HEK293T (cell line): ENCODE measurements at regions not wholly inside any gene's neighbourhood (a gene's known extent, or its start where the extent isn't known, plus 50 kb on each side); places are given as distances from the start of the nearest gene placed in this dataset.

Experiments used
- CTCF ChIA-PET: fragments of 350-600 bp; formaldehyde crosslinking; extraction: SDS; loops from one replicate; lab custom pipeline; 2021; ENCODE audit warnings: antibody characterized with exemption, inconsistent platforms; lab: Yijun Ruan, JAX
- POLR2A ChIA-PET: fragments of 350-600 bp; formaldehyde crosslinking; extraction: SDS; loops from one replicate; lab custom pipeline; 2020; ENCODE audit warnings: antibody characterized with exemption, inconsistent platforms; lab: Yijun Ruan, JAX
- DNase-seq: peaks from one replicate; pipeline ENCODE4 v3.0.0; 2012; ENCODE audit warnings: mixed read lengths; ENCODE audit errors: extremely low spot score
- ARNT ChIP-seq: fragments of 450-650 bp; IDR thresholded peaks from 2 replicates; pipeline ENCODE4 v1.6.1; 2017; ENCODE audit warnings: mild to moderate bottlenecking
- BHLHE40 ChIP-seq: fragments of 450-650 bp; IDR thresholded peaks from 2 replicates; pipeline ENCODE4 v1.6.1; 2016; ENCODE audit warnings: mild to moderate bottlenecking, moderate library complexity, borderline replicate concordance
- CTBP1 ChIP-seq: fragments of 450-650 bp; IDR thresholded peaks from 2 replicates; pipeline ENCODE4 v1.6.1; 2016; ENCODE audit warnings: borderline replicate concordance
- ELF4 ChIP-seq: fragments of 450-650 bp; IDR thresholded peaks from 2 replicates; pipeline ENCODE4 v1.6.1; 2017; ENCODE audit warnings: antibody characterized with exemption
- FOXA1 ChIP-seq: fragments of 450-650 bp; IDR thresholded peaks from 2 replicates; pipeline ENCODE4 v1.6.1; 2016; ENCODE audit warnings: mild to moderate bottlenecking
- FOXK2 ChIP-seq: fragments of 450-650 bp; IDR thresholded peaks from 2 replicates; pipeline ENCODE4 v1.6.1; 2016; ENCODE audit warnings: mild to moderate bottlenecking
- FOXM1 ChIP-seq: fragments of 450-650 bp; IDR thresholded peaks from 2 replicates; pipeline ENCODE4 v1.6.1; 2017; ENCODE audit warnings: mild to moderate bottlenecking, borderline replicate concordance
- HDGF ChIP-seq: fragments of 450-650 bp; IDR thresholded peaks from 2 replicates; pipeline ENCODE4 v1.6.1; 2017; ENCODE audit warnings: antibody characterized with exemption, borderline replicate concordance
- L3MBTL2 ChIP-seq: fragments of 450-650 bp; conservative IDR thresholded peaks from 2 replicates; pipeline ENCODE4 v1.6.1; 2016; ENCODE audit warnings: mild to moderate bottlenecking
- LEF1 ChIP-seq: fragments of 450-650 bp; IDR thresholded peaks from 2 replicates; pipeline ENCODE4 v1.6.1; 2017; ENCODE audit warnings: mild to moderate bottlenecking, borderline replicate concordance
- NFRKB ChIP-seq: fragments of 450-650 bp; IDR thresholded peaks from 2 replicates; pipeline ENCODE4 v1.6.1; 2016; ENCODE audit warnings: mild to moderate bottlenecking, moderate library complexity
- SP1 ChIP-seq: fragments of 450-650 bp; IDR thresholded peaks from 2 replicates; pipeline ENCODE4 v1.6.1; 2017
- SUZ12 ChIP-seq: fragments of 450-650 bp; IDR thresholded peaks from 2 replicates; pipeline ENCODE4 v1.6.1; 2016; ENCODE audit warnings: mild to moderate bottlenecking
- TARDBP ChIP-seq: fragments of 450-650 bp; IDR thresholded peaks from 2 replicates; pipeline ENCODE4 v1.6.1; 2016
- ZNF384 ChIP-seq: fragments of 450-650 bp; IDR thresholded peaks from 2 replicates; pipeline ENCODE4 v1.6.1; 2016
- TF ChIP-seq, protein P1 (sequence below): fragments of 450-650 bp; IDR thresholded peaks from 2 replicates; pipeline ENCODE4 v1.6.1; 2016

- CTCF ChIA-PET: no interaction called here
- DNase-seq: no peak
- TF ChIP-seq SP1 (no peak), ARNT (no peak), FOXK2 (no peak), CTBP1 (no peak), SUZ12 (no peak), FOXM1 (no peak), HDGF (no peak), LEF1 (no peak), ELF4 (no peak), ZNF384 (no peak), L3MBTL2 (no peak), NFRKB (no peak), FOXA1 (no peak)
- TF ChIP-seq, protein P1, sequence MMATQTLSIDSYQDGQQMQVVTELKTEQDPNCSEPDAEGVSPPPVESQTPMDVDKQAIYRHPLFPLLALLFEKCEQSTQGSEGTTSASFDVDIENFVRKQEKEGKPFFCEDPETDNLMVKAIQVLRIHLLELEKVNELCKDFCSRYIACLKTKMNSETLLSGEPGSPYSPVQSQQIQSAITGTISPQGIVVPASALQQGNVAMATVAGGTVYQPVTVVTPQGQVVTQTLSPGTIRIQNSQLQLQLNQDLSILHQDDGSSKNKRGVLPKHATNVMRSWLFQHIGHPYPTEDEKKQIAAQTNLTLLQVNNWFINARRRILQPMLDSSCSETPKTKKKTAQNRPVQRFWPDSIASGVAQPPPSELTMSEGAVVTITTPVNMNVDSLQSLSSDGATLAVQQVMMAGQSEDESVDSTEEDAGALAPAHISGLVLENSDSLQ: no peak
- POLR2A ChIA-PET: no interaction called here
Measured at GRCh38 chr2:65856423-65856822, 424.0 kb upstream of the SPRED2 start.

- TF ChIP-seq ELF4: no peak
- no peak for TF ChIP-seq LEF1
- no peak for TF ChIP-seq ARNT
- no peak for TF ChIP-seq FOXM1
- TF ChIP-seq NFRKB: no peak
- TF ChIP-seq HDGF: no peak
- no peak for TF ChIP-seq SUZ12
- TF ChIP-seq CTBP1: no peak
- TF ChIP-seq FOXA1: no peak
- no peak for TF ChIP-seq FOXK2
- no peak for TF ChIP-seq TARDBP
- no peak for TF ChIP-seq BHLHE40
- no peak for TF ChIP-seq ZNF384
- CTCF ChIA-PET: interaction anchor here (0.6 kb wide), 1 partner anchor 58 kb away, joined by 3 read pairs; no protein-coding TSS in a partner anchor
- POLR2A ChIA-PET: no interaction called here
- DNase-seq: no peak
Measured at GRCh38 chr2:65850695-65851094, 418.3 kb upstream of the SPRED2 start.

- POLR2A ChIA-PET: no interaction called here
- no peak for TF ChIP-seq ELF4
- CTCF ChIA-PET: interaction anchor here (0.5 kb wide), 1 partner anchor 1583 kb away, joined by 3 read pairs; no protein-coding TSS in a partner anchor
- DNase-seq: no peak
Measured at GRCh38 chr2:65846989-65847678, 414.7 kb upstream of the SPRED2 start.

DNA sequence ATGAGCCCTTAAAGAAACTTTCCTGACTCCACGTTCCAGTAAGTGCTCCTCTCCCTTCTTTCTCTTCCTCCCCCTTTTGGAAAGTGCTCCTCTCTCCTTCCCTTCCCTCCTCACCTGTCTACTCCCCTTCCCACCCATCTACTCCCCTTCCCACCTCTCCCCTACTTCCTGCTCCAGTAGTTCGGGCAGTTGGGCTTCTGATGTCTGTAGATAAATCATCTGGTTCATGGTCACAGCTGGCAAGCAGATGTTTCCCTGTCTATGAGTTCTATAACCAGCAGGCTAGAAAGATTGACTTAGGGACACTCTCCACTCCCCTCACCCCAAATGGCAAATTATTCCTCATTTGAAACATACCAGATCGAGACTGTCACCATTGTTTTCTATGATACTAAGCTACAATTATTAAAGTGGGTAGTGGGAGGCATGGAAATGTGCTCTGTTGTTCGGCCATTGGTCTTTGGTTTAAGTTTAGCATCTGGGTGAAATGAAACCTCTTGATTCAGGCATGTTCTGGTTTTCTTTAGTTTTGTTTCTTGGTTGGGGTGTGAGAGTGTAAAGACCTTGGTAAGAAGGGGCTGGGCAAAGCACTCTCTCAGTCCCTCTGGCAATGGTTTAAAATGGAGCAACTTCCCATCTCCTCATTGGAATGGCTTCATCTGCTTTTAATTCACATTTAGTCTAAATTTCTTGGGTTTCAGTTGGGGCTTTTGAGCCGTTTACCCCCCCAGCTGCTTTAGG is 413.2 kb upstream of the SPRED2 start:
- POLR2A ChIA-PET: no interaction called here
- DNase-seq: no peak
- CTCF ChIA-PET: no interaction called here
- TF ChIP-seq FOXK2 (no peak), ZNF384 (no peak), LEF1 (no peak), FOXA1 (no peak), SP1 (no peak), L3MBTL2 (no peak)

- TF ChIP-seq FOXK2 (no peak), BHLHE40 (no peak), CTBP1 (no peak), L3MBTL2 (no peak), FOXM1 (no peak), TARDBP (no peak), SUZ12 (no peak), ELF4 (no peak), FOXA1 (no peak), NFRKB (no peak), SP1 (no peak), ZNF384 (no peak), HDGF (no peak), LEF1 (no peak), ARNT (no peak)
- TF ChIP-seq, protein P1: no peak
- no peak for DNase-seq
- ChIA-PET POLR2A (no interaction called here), CTCF (no interaction called here)
Measured at GRCh38 chr2:65842104-65842503, 409.7 kb upstream of the SPRED2 start.

GRCh38 chr2:65835975-65836549 is 403.7 kb upstream of the SPRED2 start:
- DNase-seq: no peak
- ChIA-PET POLR2A (no interaction called here), CTCF (interaction anchor here (0.5 kb wide), 1 partner anchor 732 kb away, joined by 3 read pairs; no protein-coding TSS in a partner anchor)
- TF ChIP-seq TARDBP: no peak
- TF ChIP-seq BHLHE40: no peak
- TF ChIP-seq ARNT: no peak
- TF ChIP-seq HDGF: no peak
